ENCODE measurements at regions not wholly inside any gene's neighbourhood (a gene's known extent, or its start where the extent isn't known, plus 50 kb on each side); places are given as distances from the start of the nearest gene placed in this dataset.

DNA sequence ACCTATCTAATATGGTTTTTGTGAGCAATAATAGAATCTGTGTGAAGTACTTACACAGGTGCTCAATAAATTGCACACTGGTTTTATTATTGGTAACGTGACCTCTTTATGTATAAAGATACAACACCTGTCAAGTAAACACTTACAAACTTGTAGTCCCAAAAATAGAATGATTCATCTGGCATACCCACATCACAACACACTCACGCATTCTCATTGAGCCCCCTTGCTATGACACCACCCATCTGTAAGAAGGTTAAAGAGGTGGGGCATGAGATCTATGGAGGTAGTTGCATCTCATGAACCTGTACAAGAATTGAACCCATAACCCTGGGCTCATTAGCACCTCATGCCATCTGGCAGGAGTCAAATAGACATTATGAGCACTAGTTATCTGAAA is 134.9 kb upstream of the THBS1 start:
- no peaks in the 10 kb centered on the region for H3K36me3 ChIP-seq (ENCODE audit: control insufficient read depth, low read length)
- H3K9me2 ChIP-seq (replicated peaks; ENCODE audit: control insufficient read depth, low read length), result no peaks in the 10 kb centered on the region
- no peaks in the 10 kb centered on the region for H3K4me1 ChIP-seq (ENCODE audit: control insufficient read depth, low read length)
- no peak for TF ChIP-seq EZH2phosphoT487 (IDR thresholded peaks at IDR 0.05; ENCODE audit: borderline replicate concordance, low read length)
- no peak for TF ChIP-seq CTCF (IDR thresholded peaks at IDR 0.05; ENCODE audit: low read depth, low read length, poor library complexity, severe bottlenecking)
- H3F3A ChIP-seq (ENCODE audit: control insufficient read depth, insufficient read depth), result no peaks in the 10 kb centered on the region
- H3K4me3 ChIP-seq (ENCODE audit: low read length), result no peak overlapping the region
- no peak overlapping the region for H3K4me2 ChIP-seq (ENCODE audit: low read length)
- no peaks in the 10 kb centered on the region for H3K79me2 ChIP-seq (ENCODE audit: control insufficient read depth, low read length)
- no peak overlapping the region for H3K27ac ChIP-seq (ENCODE audit: low read depth, low read length)
- no peaks in the 10 kb centered on the region for H4K20me1 ChIP-seq (ENCODE audit: control insufficient read depth, insufficient read depth, low read depth, low read length)
- no peaks in the 10 kb centered on the region for H3K27me3 ChIP-seq (ENCODE audit: control insufficient read depth, low read length)
- no peaks in the 10 kb centered on the region for H3K9me3 ChIP-seq (ENCODE audit: control insufficient read depth, insufficient read depth, low read length)

GRCh38 chr15:39447346-39447745 is 133.5 kb upstream of the THBS1 start:
- TF ChIP-seq CTCF (IDR thresholded peaks at IDR 0.05; ENCODE audit: low read depth, low read length, poor library complexity, severe bottlenecking) (no peak), EZH2phosphoT487 (IDR thresholded peaks at IDR 0.05; ENCODE audit: borderline replicate concordance, low read length) (no peak)
- H3K4me2 ChIP-seq (ENCODE audit: low read length), result no peak overlapping the region
- no peaks in the 10 kb centered on the region for H3K36me3 ChIP-seq (ENCODE audit: control insufficient read depth, low read length)
- no peak overlapping the region for H3K27ac ChIP-seq (ENCODE audit: low read depth, low read length)
- H3F3A ChIP-seq (ENCODE audit: control insufficient read depth, insufficient read depth), result no peaks in the 10 kb centered on the region
- no peak overlapping the region for H3K4me3 ChIP-seq (ENCODE audit: low read length)
- no peaks in the 10 kb centered on the region for H3K79me2 ChIP-seq (ENCODE audit: control insufficient read depth, low read length)
- H3K4me1 ChIP-seq (ENCODE audit: control insufficient read depth, low read length), result no peaks in the 10 kb centered on the region
- H3K9me3 ChIP-seq (ENCODE audit: control insufficient read depth, insufficient read depth, low read length), result no peaks in the 10 kb centered on the region
- H4K20me1 ChIP-seq (ENCODE audit: control insufficient read depth, insufficient read depth, low read depth, low read length), result no peaks in the 10 kb centered on the region
- H3K9me2 ChIP-seq (replicated peaks; ENCODE audit: control insufficient read depth, low read length), result no peaks in the 10 kb centered on the region
- no peaks in the 10 kb centered on the region for H3K27me3 ChIP-seq (ENCODE audit: control insufficient read depth, low read length)

- Histone ChIP-seq H3K4me2 (ENCODE audit: low read length) (no peak overlapping the region), H3K4me3 (ENCODE audit: low read length) (no peak overlapping the region), H3K9me3 (ENCODE audit: control insufficient read depth, insufficient read depth, low read length) (no peaks in the 10 kb centered on the region), H4K20me1 (ENCODE audit: control insufficient read depth, insufficient read depth, low read depth, low read length) (no peaks in the 10 kb centered on the region), H3K79me2 (ENCODE audit: control insufficient read depth, low read length) (no peaks in the 10 kb centered on the region), H3K4me1 (ENCODE audit: control insufficient read depth, low read length) (no peaks in the 10 kb centered on the region), H3K27me3 (ENCODE audit: control insufficient read depth, low read length) (no peaks in the 10 kb centered on the region), H3F3A (ENCODE audit: control insufficient read depth, insufficient read depth) (no peaks in the 10 kb centered on the region), H3K9me2 (replicated peaks; ENCODE audit: control insufficient read depth, low read length) (no peaks in the 10 kb centered on the region), H3K27ac (ENCODE audit: low read depth, low read length) (no peak overlapping the region), H3K36me3 (ENCODE audit: control insufficient read depth, low read length) (no peaks in the 10 kb centered on the region)
- TF ChIP-seq EZH2phosphoT487 (IDR thresholded peaks at IDR 0.05; ENCODE audit: borderline replicate concordance, low read length), result no peak
- TF ChIP-seq CTCF (IDR thresholded peaks at IDR 0.05; ENCODE audit: low read depth, low read length, poor library complexity, severe bottlenecking), result no peak
Measured at GRCh38 chr15:39447881-39448280, 133.0 kb upstream of the THBS1 start.

DNA sequence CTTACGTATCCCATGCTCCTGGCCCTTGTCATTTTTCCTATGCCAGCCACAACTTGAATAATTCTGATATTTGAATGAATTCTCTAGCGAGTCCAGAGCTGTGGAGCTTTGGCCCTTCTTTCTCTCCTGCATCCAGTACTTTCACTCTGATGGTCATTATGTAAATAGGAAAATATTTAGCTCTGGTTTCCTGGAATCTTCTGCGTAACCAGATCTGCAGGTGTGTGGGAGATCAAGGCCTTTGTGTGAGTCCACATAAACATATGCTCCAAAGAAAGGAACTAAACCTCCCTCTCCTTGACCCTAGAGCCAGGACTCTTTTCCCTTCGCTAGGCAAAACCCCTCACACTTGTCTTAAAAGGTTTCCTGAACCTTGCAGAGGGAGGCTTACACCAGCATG is 132.5 kb upstream of the THBS1 start:
- Histone ChIP-seq H3K27me3 (ENCODE audit: control insufficient read depth, low read length) (no peaks in the 10 kb centered on the region), H3K79me2 (ENCODE audit: control insufficient read depth, low read length) (no peaks in the 10 kb centered on the region), H3K36me3 (ENCODE audit: control insufficient read depth, low read length) (no peaks in the 10 kb centered on the region), H3K9me3 (ENCODE audit: control insufficient read depth, insufficient read depth, low read length) (no peaks in the 10 kb centered on the region), H3K4me1 (ENCODE audit: control insufficient read depth, low read length) (no peaks in the 10 kb centered on the region), H4K20me1 (ENCODE audit: control insufficient read depth, insufficient read depth, low read depth, low read length) (no peaks in the 10 kb centered on the region), H3K9me2 (replicated peaks; ENCODE audit: control insufficient read depth, low read length) (no peaks in the 10 kb centered on the region), H3K4me2 (ENCODE audit: low read length) (no peak overlapping the region), H3F3A (ENCODE audit: control insufficient read depth, insufficient read depth) (no peaks in the 10 kb centered on the region), H3K27ac (ENCODE audit: low read depth, low read length) (no peak overlapping the region), H3K4me3 (ENCODE audit: low read length) (no peak overlapping the region)
- no peak for TF ChIP-seq CTCF (IDR thresholded peaks at IDR 0.05; ENCODE audit: low read depth, low read length, poor library complexity, severe bottlenecking)
- TF ChIP-seq EZH2phosphoT487 (IDR thresholded peaks at IDR 0.05; ENCODE audit: borderline replicate concordance, low read length), result no peak
